ENCODE measurements at regions not wholly inside any gene's neighbourhood (a gene's known extent, or its start where the extent isn't known, plus 50 kb on each side); places are given as distances from the start of the nearest gene placed in this dataset.

DNA sequence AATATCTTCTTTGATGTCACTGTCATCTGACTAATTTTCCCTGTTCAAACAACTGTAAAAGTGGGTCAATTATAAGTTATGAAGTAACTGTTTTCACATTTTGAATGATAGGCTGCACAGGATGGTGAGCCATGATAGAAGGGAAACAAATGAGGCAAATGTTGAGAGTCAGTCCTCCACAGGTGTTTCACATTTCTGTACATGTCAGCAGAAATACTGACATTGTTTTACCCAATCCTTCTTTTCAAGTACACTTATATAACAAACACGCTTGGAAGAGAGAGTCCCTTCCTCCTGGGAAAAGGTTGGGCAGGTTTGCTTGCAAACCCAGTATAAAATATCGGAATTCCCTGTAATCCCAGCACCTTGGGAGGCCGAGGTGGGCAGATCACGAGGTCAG lies 1251.5 kb downstream of the SLC16A7 start:
- no peak for TF ChIP-seq EZH2 (IDR thresholded peaks at IDR 0.05; ENCODE audit: low read depth, low read length, severe bottlenecking)
- no peak for TF ChIP-seq RFX5 (IDR thresholded peaks at IDR 0.05; ENCODE audit: borderline replicate concordance, low read depth, low read length)
- TF ChIP-seq, protein P1, sequence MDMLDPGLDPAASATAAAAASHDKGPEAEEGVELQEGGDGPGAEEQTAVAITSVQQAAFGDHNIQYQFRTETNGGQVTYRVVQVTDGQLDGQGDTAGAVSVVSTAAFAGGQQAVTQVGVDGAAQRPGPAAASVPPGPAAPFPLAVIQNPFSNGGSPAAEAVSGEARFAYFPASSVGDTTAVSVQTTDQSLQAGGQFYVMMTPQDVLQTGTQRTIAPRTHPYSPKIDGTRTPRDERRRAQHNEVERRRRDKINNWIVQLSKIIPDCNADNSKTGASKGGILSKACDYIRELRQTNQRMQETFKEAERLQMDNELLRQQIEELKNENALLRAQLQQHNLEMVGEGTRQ (IDR thresholded peaks at IDR 0.05; ENCODE audit: low read length), result no peak
- TF ChIP-seq JUN (IDR thresholded peaks at IDR 0.05; ENCODE audit: low read depth, low read length), result no peak
- TF ChIP-seq YY1 (IDR thresholded peaks at IDR 0.05; ENCODE audit: low read depth, low read length), result no peak
- no peak for TF ChIP-seq ZNF274 (IDR thresholded peaks at IDR 0.05; ENCODE audit: borderline replicate concordance, extremely low read depth, low read length)
- TF ChIP-seq, protein P2, sequence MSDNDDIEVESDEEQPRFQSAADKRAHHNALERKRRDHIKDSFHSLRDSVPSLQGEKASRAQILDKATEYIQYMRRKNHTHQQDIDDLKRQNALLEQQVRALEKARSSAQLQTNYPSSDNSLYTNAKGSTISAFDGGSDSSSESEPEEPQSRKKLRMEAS (IDR thresholded peaks at IDR 0.05), result no peak
- no peak for TF ChIP-seq POLR2A (IDR thresholded peaks at IDR 0.05; ENCODE audit: control extremely low read depth in 1 of 2, low read depth in 2 of 2, low read length in 2 of 2)
- TF ChIP-seq, protein P3, sequence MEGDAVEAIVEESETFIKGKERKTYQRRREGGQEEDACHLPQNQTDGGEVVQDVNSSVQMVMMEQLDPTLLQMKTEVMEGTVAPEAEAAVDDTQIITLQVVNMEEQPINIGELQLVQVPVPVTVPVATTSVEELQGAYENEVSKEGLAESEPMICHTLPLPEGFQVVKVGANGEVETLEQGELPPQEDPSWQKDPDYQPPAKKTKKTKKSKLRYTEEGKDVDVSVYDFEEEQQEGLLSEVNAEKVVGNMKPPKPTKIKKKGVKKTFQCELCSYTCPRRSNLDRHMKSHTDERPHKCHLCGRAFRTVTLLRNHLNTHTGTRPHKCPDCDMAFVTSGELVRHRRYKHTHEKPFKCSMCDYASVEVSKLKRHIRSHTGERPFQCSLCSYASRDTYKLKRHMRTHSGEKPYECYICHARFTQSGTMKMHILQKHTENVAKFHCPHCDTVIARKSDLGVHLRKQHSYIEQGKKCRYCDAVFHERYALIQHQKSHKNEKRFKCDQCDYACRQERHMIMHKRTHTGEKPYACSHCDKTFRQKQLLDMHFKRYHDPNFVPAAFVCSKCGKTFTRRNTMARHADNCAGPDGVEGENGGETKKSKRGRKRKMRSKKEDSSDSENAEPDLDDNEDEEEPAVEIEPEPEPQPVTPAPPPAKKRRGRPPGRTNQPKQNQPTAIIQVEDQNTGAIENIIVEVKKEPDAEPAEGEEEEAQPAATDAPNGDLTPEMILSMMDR (IDR thresholded peaks at IDR 0.05; ENCODE audit: control extremely low read depth in 1 of 3, insufficient read depth in 1 of 3, low read depth in 1 of 3, low read length in 3 of 3), result no peak
- no peak for TF ChIP-seq RBBP5 (IDR thresholded peaks at IDR 0.05; ENCODE audit: borderline replicate concordance, low read depth, low read length)
- no peak for TF ChIP-seq CHD2 (IDR thresholded peaks at IDR 0.05; ENCODE audit: low read length)
- no peak for TF ChIP-seq CREB1 (IDR thresholded peaks at IDR 0.05)
